IPS-15b (cell line): ENCODE measurements at regions not wholly inside any gene's neighbourhood (a gene's known extent, or its start where the extent isn't known, plus 50 kb on each side); places are given as distances from the start of the nearest gene placed in this dataset.

Source experiments
- H3K27me3 ChIP-seq: one replicate; pipeline ENCODE4 v1.6.1; 2013; ENCODE audit warnings: low read length; ENCODE audit not compliant: control insufficient read depth, insufficient read depth
- H3K36me3 ChIP-seq: one replicate; pipeline ENCODE4 v1.6.1; 2013; ENCODE audit warnings: low read length; ENCODE audit not compliant: control insufficient read depth, insufficient read depth
- H3K4me1 ChIP-seq: one replicate; pipeline ENCODE4 v1.6.1; 2013; ENCODE audit warnings: mild to moderate bottlenecking, low read length; ENCODE audit not compliant: control insufficient read depth, insufficient read depth
- H3K4me3 ChIP-seq: one replicate; pipeline ENCODE4 v1.5.1; 2013; ENCODE audit warnings: low read depth, low read length
- H3K9ac ChIP-seq: one replicate; pipeline ENCODE4 v1.6.1; 2013; ENCODE audit warnings: low read depth, mild to moderate bottlenecking, low read length
- H3K9me3 ChIP-seq: one replicate; pipeline ENCODE4 v1.6.1; 2013; ENCODE audit warnings: mild to moderate bottlenecking, low read length; ENCODE audit not compliant: control insufficient read depth, insufficient read depth

- H3K4me1 ChIP-seq, result no peaks in the 10 kb centered on the region
- H3K9ac ChIP-seq, result no peak overlapping the region
- no peaks in the 10 kb centered on the region for H3K27me3 ChIP-seq
- no peak overlapping the region for H3K4me3 ChIP-seq
- H3K9me3 ChIP-seq, result no peaks in the 10 kb centered on the region
- no peaks in the 10 kb centered on the region for H3K36me3 ChIP-seq
Measured at GRCh38 chr20:53840532-53840931, 229.9 kb downstream of the BCAS1 start.

- H3K36me3 ChIP-seq, result no peaks in the 10 kb centered on the region
- H3K9me3 ChIP-seq, result no peaks in the 10 kb centered on the region
- peak overlapping the region; percentile 8 for H3K9ac ChIP-seq
- no peaks in the 10 kb centered on the region for H3K4me1 ChIP-seq
- H3K4me3 ChIP-seq, result no peak overlapping the region
- no peaks in the 10 kb centered on the region for H3K27me3 ChIP-seq
Measured at GRCh38 chr20:53839423-53840176, 230.8 kb downstream of the BCAS1 start.

- no peak overlapping the region for H3K9ac ChIP-seq
- H3K9me3 ChIP-seq, result no peaks in the 10 kb centered on the region
- no peak overlapping the region for H3K4me3 ChIP-seq
- no peaks in the 10 kb centered on the region for H3K27me3 ChIP-seq
- H3K36me3 ChIP-seq, result no peaks in the 10 kb centered on the region
- no peaks in the 10 kb centered on the region for H3K4me1 ChIP-seq
Measured at GRCh38 chr20:53838311-53838868, 232.0 kb downstream of the BCAS1 start.

GRCh38 chr20:53837126-53837826, 233.1 kb downstream of the BCAS1 start:
- H3K27me3 ChIP-seq, result no peaks in the 10 kb centered on the region
- H3K4me3 ChIP-seq, result no peak overlapping the region
- no peaks in the 10 kb centered on the region for H3K4me1 ChIP-seq
- no peaks in the 10 kb centered on the region for H3K36me3 ChIP-seq
- H3K9ac ChIP-seq, result no peak overlapping the region
- no peaks in the 10 kb centered on the region for H3K9me3 ChIP-seq

- Histone ChIP-seq H3K9ac (no peak overlapping the region), H3K9me3 (no peaks in the 10 kb centered on the region), H3K36me3 (no peaks in the 10 kb centered on the region), H3K27me3 (no peaks in the 10 kb centered on the region), H3K4me3 (no peak overlapping the region), H3K4me1 (peaks cover 5% of the 10 kb centered on the region)
Measured at GRCh38 chr20:53834749-53835148, 235.6 kb downstream of the BCAS1 start.

- Histone ChIP-seq H3K9ac (no peak overlapping the region), H3K4me3 (no peak overlapping the region), H3K27me3 (no peaks in the 10 kb centered on the region), H3K4me1 (peaks cover 12% of the 10 kb centered on the region), H3K36me3 (no peaks in the 10 kb centered on the region), H3K9me3 (no peaks in the 10 kb centered on the region)
Measured at GRCh38 chr20:53834062-53834442, 236.3 kb downstream of the BCAS1 start.

- Histone ChIP-seq H3K9ac (no peak overlapping the region), H3K4me1 (peaks cover 17% of the 10 kb centered on the region), H3K36me3 (no peaks in the 10 kb centered on the region), H3K9me3 (no peaks in the 10 kb centered on the region), H3K27me3 (no peaks in the 10 kb centered on the region), H3K4me3 (no peak overlapping the region)
Measured at GRCh38 chr20:53833333-53834061, 236.9 kb downstream of the BCAS1 start.

- no peak overlapping the region for H3K9ac ChIP-seq
- no peaks in the 10 kb centered on the region for H3K36me3 ChIP-seq
- H3K4me3 ChIP-seq, result no peak overlapping the region
- no peaks in the 10 kb centered on the region for H3K9me3 ChIP-seq
- H3K4me1 ChIP-seq, result peaks cover 23% of the 10 kb centered on the region
- no peaks in the 10 kb centered on the region for H3K27me3 ChIP-seq
Measured at GRCh38 chr20:53832499-53832898, 237.9 kb downstream of the BCAS1 start.

GRCh38 chr20:53831812-53832211, 238.2 kb upstream of the ZNF217 start:
- Histone ChIP-seq H3K4me1 (peaks cover 30% of the 10 kb centered on the region), H3K9me3 (no peaks in the 10 kb centered on the region), H3K4me3 (no peak overlapping the region), H3K36me3 (no peaks in the 10 kb centered on the region), H3K9ac (no peak overlapping the region), H3K27me3 (no peaks in the 10 kb centered on the region)

- no peak overlapping the region for H3K4me3 ChIP-seq
- no peaks in the 10 kb centered on the region for H3K9me3 ChIP-seq
- H3K9ac ChIP-seq, result no peak overlapping the region
- H3K4me1 ChIP-seq, result peaks cover 30% of the 10 kb centered on the region
- H3K36me3 ChIP-seq, result no peaks in the 10 kb centered on the region
- no peaks in the 10 kb centered on the region for H3K27me3 ChIP-seq
Measured at GRCh38 chr20:53831228-53831627, 237.6 kb upstream of the ZNF217 start.

- Histone ChIP-seq H3K36me3 (no peaks in the 10 kb centered on the region), H3K9me3 (no peaks in the 10 kb centered on the region), H3K27me3 (no peaks in the 10 kb centered on the region), H3K4me1 (peaks cover 30% of the 10 kb centered on the region), H3K9ac (peak overlapping the region; percentile 56), H3K4me3 (no peak overlapping the region)
Measured at GRCh38 chr20:53829724-53830521, 236.3 kb upstream of the ZNF217 start.
